Iris pigment epithelial cell (primary cell): ENCODE measurements at regions not wholly inside any gene's neighbourhood (a gene's known extent, or its start where the extent isn't known, plus 50 kb on each side); places are given as distances from the start of the nearest gene placed in this dataset.
A peak's percentile ranks its signal among the peaks of the same experiment; 100 is the strongest.
"Not testable (repeated sequence)": the region's sequence is repeated elsewhere in the genome, so short reads cannot be mapped to it uniquely, and the experiment has no call there.

ENCODE experiments used
- DNase-seq: peaks from one replicate; pipeline ENCODE4 v3.0.0-alpha.2; 2011; ENCODE audit warnings: low read depth

- not testable (repeated sequence) for DNase-seq
These were observed 731.3 kb upstream of the GRAMD2B start for GRCh38 chr5:125691738-125692530.

DNA sequence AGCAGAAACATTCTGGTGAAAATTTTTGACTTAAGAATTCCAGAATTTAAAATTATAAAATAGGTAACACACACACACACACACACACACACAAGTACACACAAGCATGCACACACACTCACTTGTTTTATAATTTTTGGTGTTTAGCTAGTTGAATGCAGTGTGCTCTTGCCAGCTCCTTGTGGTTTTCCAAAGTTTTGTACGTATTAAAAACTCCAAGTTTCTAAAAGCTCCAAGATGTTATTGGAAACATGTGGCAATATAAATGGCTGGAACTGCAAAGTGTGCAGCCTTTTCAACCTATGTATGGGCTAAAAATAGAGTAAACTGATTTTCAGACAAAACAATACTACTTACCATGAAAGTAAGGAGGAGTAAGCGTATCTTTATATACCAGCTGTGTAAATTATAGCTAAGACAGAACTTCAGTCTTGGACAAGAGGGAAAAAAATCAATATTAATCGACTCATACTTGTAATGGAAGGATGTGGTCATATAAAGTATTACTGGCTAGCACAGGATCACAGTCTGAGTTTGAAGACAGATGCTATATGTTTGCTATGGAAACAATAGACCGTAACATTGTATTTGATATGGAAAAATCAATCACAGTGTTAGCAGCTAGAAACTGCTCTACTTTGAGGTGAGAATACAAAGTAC, 727.1 kb upstream of the GRAMD2B start:
- no peak for DNase-seq

- peak; percentile 68 for DNase-seq
These were observed 726.4 kb upstream of the GRAMD2B start for GRCh38 chr5:125696762-125697161.

- no peak for DNase-seq
These were observed 724.8 kb upstream of the GRAMD2B start for GRCh38 chr5:125698420-125698819.

GRCh38 chr5:125699860-125700259, 723.3 kb upstream of the GRAMD2B start:
- DNase-seq = no peak

DNA sequence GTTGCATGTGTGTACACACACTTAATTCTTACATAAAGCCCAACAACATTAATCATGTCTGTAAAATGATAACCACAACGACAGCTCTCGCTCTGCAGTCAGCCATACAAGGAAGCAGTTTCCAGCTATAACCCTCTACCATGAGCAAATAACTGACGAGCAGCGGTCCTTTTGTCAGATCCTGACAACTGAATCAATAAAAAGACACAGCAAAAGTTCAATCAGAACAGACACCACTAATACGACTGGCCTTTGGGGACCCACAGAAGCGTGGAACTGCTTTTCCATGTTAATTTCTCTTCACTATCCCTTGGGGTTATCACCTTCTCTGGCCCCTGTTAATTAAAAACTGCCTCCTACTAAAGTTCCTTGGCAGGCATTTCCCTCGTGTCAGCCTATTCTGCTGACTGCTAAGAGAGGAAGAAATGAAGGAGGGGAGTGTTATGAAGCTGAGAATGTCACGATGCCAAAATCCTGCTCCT, 722.8 kb upstream of the GRAMD2B start:
- DNase-seq = peak; percentile 12

DNA sequence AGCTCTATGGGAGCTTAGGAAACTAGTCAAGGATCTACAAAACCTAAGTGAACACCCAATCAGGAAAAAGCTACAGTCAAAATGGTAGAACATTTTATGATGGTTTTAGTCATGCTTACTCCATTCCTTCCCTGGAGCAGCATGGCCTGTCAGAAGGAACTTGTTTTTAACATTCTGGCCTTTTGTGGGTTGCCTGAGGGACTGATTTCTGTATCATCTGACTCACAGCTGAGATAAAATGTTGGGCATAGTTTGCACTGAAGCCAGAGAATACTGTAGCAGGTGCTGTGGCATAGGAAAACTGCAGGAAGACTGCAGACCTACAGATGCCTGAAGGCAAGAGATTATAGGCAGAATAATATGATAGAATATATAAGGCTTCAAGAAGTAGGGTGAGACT, 719.6 kb upstream of the GRAMD2B start:
- no peak for DNase-seq

GRCh38 chr5:125704888-125705287, 718.3 kb upstream of the GRAMD2B start:
- DNase-seq = no peak

DNA sequence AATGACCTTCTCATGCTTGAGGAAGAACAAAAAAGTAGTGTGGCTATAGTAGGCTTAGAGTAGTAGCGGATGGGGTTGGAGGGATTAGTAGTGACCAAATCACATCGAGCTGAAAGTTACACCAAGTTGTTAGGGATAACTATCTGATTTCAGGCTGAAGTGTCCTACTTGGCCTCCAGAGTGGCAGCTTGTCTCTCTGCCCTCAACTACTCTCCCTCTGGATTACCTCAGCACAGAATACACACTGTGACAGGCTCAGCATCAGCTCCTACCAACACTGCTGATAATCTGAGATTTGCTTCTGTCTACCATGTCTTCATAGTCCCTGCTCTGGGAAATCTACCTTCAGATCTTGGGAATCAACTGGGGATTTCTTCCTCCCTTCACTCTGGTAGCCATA, 714.6 kb upstream of the GRAMD2B start:
- no peak for DNase-seq

DNA sequence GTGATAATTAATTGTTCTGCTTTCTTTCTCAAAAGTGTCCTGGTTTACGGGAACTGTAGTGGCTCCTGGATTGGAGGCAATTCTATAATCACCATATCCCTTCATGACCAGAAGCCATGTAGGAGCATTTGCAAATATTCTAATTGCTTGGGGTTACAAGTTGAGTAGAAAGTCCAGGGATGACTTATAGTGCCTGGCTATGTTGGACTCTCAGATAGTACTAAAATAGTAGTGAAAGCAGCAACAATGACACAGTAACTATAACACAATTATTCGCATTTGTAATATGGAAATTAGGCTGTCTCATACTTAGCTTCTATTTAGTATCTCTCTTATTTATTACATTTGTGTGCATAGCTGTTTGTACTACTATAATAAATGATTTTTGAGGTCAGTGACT, 712.5 kb upstream of the GRAMD2B start:
- DNase-seq = no peak

GRCh38 chr5:125712397-125712796, 710.8 kb upstream of the GRAMD2B start:
- DNase-seq = no peak

GRCh38 chr5:125713109-125713805, 710.0 kb upstream of the GRAMD2B start:
- no peak for DNase-seq

- DNase-seq = no peak
These were observed 708.0 kb upstream of the GRAMD2B start for GRCh38 chr5:125715216-125715615.

- peak; percentile 60 for DNase-seq
These were observed 706.0 kb upstream of the GRAMD2B start for GRCh38 chr5:125717209-125717608.

GRCh38 chr5:125719681-125720347, 703.4 kb upstream of the GRAMD2B start:
- peak; percentile 19 for DNase-seq

- DNase-seq = no peak
These were observed 702.9 kb upstream of the GRAMD2B start for GRCh38 chr5:125720348-125720685.

DNA sequence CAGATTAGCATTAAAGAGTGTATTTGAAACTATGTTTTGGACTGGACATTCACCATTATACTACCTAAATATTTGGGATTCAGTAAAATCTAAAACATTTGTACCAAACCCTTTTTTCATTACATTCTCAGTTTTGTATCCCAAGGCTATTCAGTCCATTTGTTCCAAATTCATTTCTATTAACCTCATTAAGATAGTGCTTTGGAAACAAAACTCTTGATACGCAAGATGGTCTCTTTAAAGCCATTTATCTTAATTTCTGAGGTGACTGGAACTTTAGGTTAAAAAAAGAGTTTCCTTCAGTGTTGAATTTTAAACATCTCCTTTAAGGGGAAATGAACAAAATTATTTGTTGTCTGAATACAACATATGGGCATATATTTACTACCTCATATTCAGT, 702.5 kb upstream of the GRAMD2B start:
- DNase-seq = no peak

GRCh38 chr5:125722550-125722949, 700.7 kb upstream of the GRAMD2B start:
- DNase-seq = no peak

DNA sequence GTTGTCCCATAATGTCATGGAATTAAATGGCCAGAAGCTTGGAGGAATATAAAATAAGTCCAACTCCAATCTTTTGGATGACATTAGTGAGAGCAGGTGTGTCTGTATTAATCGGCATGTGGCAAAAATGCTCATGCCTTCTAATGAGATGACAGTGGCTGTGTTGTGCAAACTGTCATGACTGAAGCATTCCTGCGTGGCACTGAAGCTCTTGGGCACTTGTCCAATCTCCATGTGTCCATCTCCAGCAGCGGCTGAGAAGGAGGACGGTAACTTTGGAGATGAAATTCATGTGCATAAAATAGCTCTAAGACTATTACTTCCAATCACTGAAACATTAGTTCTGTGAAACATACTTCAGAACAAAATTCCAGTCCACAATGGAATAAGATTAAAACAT, 697.5 kb upstream of the GRAMD2B start:
- no peak for DNase-seq

DNA sequence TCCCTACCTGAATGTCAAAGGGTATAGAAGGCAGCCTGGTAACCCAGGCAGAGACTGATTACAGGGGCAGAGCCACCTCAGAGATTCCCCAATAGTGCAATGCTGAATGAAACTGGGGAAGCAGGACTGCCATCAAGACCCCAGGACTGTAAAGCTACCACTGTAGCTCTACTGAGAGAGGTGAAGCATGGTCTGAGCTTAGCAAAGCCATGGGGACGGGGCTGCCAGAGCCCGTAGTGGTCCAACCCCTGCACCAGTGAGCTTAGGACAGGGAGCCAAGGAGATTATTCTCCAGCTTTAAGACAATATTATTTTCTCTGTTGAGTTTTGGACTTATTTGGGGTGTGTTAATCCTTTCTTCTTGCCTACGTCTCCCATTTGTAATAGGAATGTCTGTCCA, 679.3 kb upstream of the GRAMD2B start:
- no peak for DNase-seq

- no peak for DNase-seq
These were observed 676.3 kb upstream of the GRAMD2B start for GRCh38 chr5:125746917-125747316.

- no peak for DNase-seq
These were observed 672.9 kb upstream of the GRAMD2B start for GRCh38 chr5:125750147-125750860.
